BJ (cell line): ENCODE measurements at regions not wholly inside any gene's neighbourhood (a gene's known extent, or its start where the extent isn't known, plus 50 kb on each side); places are given as distances from the start of the nearest gene placed in this dataset.

Experiments
- CTCF ChIA-PET: fragments of 350-600 bp; formaldehyde crosslinking; extraction: SDS; loops from one replicate; lab custom pipeline; 2021; ENCODE audit warnings: antibody characterized with exemption, inconsistent platforms; lab: Yijun Ruan, JAX
- POLR2A ChIA-PET: fragments of 300-600 bp; sonication (Branson Sonifier 250); formaldehyde crosslinking; extraction: SDS; loops from one replicate; lab custom pipeline; 2021; ENCODE audit warnings: antibody characterized with exemption; lab: Charles Lee
- DNase-seq: peaks from one replicate; pipeline ENCODE4 v3.0.0-alpha.2; 2011; ENCODE audit warnings: low read depth
- H3K27me3 ChIP-seq: 2 replicates; pipeline ENCODE4 v1.6.0; 2011; ENCODE audit warnings: low read length; ENCODE audit not compliant: control insufficient read depth, insufficient read depth
- H3K36me3 ChIP-seq: 2 replicates; pipeline ENCODE4 v1.5.1; 2011; ENCODE audit warnings: low read length; ENCODE audit not compliant: control insufficient read depth, insufficient read depth
- H3K4me3 ChIP-seq: 2 replicates; pipeline ENCODE4 v1.5.1; 2011; ENCODE audit warnings: low read depth, mild to moderate bottlenecking, control low read depth, low read length
- TF ChIP-seq, protein P1 (sequence below): IDR thresholded peaks from 2 replicates; pipeline ENCODE4 v1.5.1; 2011; ENCODE audit warnings: low read depth, mild to moderate bottlenecking, control low read depth, inconsistent platforms, low read length, moderate library complexity; ENCODE audit not compliant: insufficient read depth

DNA sequence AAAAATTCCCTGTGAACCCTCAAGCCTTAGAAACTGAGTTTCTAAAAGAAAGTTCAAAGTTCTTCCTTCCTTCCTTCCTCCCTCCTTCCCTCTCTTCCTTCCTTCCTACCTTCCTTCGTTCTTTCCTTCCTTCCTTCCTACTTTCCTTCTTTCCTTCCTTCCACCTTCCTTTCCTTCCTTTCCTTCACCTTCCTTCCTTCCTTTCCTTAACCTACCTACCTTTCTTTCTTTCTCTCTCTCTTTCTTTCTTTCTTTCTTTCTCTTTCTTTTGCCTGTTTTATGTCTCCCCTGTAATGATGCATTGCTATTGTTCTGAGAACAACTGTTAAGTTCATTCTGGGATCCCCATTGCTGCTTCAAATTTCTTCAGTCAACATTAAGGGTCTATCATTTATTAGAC lies 551.1 kb downstream of the TFEC start:
- DNase-seq, result no peak
- POLR2A ChIA-PET, result no interaction called here
- Histone ChIP-seq H3K36me3 (no peaks in the 10 kb centered on the region), H3K4me3 (no peak overlapping the region), H3K27me3 (no peaks in the 10 kb centered on the region)
- CTCF ChIA-PET, result interaction anchor here (0.9 kb wide), 1 partner anchor 15 kb away, joined by 3 read pairs; no protein-coding TSS in a partner anchor
- TF ChIP-seq, protein P1, sequence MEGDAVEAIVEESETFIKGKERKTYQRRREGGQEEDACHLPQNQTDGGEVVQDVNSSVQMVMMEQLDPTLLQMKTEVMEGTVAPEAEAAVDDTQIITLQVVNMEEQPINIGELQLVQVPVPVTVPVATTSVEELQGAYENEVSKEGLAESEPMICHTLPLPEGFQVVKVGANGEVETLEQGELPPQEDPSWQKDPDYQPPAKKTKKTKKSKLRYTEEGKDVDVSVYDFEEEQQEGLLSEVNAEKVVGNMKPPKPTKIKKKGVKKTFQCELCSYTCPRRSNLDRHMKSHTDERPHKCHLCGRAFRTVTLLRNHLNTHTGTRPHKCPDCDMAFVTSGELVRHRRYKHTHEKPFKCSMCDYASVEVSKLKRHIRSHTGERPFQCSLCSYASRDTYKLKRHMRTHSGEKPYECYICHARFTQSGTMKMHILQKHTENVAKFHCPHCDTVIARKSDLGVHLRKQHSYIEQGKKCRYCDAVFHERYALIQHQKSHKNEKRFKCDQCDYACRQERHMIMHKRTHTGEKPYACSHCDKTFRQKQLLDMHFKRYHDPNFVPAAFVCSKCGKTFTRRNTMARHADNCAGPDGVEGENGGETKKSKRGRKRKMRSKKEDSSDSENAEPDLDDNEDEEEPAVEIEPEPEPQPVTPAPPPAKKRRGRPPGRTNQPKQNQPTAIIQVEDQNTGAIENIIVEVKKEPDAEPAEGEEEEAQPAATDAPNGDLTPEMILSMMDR, result no peak

DNA sequence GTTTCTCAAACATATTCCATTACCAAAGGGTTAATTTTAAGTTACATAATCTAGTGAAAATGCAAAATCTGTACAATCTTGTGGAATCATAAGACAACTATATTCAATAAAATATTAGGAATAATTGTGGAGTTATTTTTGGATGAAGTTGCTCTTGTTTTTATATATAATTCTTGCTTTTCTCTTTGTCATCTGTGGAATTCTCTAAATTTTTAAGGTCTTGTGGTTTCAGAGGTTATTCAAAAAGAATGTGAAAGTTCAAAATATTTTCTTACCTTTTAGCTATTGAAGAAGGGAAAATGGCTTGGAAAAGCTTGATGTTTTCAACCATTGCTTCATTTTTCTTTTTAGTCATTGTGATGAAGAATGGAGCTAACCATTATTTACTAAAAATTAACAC lies 552.1 kb downstream of the TFEC start:
- no peak overlapping the region for H3K4me3 ChIP-seq
- CTCF ChIA-PET, result interaction anchor here (0.7 to 0.9 kb wide), 2 partner anchors 16 to 1394 kb away, joined by 3 read pairs; no protein-coding TSS in a partner anchor

DNA sequence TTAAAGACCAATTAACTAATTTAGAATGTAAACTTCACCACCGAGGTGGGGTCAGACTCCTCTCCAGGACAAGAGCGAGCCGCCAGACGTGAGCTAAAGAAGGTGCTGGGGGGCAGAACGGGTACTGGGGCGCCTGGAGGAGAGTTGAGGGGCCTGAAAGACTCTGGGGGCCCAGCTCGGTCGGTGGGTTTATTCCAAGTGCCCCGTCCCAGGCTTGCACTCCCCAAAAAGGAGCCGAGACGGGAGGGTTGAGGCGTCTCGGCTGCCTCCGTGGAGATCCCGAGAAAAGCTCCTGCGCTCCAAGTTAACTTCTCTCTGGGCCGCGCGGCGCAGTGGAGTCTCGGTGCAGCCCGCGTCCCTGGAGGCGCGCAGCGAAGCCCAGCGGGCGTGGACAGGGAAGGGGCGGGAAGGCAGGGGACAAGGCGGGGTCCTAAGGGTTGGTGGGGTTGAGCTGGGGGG lies 553.3 kb downstream of the TFEC start:
- Histone ChIP-seq H3K36me3 (no peaks in the 10 kb centered on the region), H3K27me3 (no peaks in the 10 kb centered on the region), H3K4me3 (peak overlapping the region; percentile 40)
- POLR2A ChIA-PET, result no interaction called here
- CTCF ChIA-PET, result interaction anchor here (0.6 to 1.0 kb wide), 3 partner anchors 16 to 368 kb away, joined by 3 to 4 read pairs (median 4); no protein-coding TSS in a partner anchor
- TF ChIP-seq, protein P1, result no peak
- DNase-seq, result no peak

More for the DNA sequence above, 552.1 kb downstream of the TFEC start:
- POLR2A ChIA-PET, result interaction anchor here (0.6 kb wide), 2 partner anchors 54 to 543 kb away, joined by 4 to 7 read pairs; no protein-coding TSS in a partner anchor
- H3K36me3 ChIP-seq, result no peaks in the 10 kb centered on the region
- TF ChIP-seq, protein P1, result no peak
- no peaks in the 10 kb centered on the region for H3K27me3 ChIP-seq
- peak; percentile 9 for DNase-seq

DNA sequence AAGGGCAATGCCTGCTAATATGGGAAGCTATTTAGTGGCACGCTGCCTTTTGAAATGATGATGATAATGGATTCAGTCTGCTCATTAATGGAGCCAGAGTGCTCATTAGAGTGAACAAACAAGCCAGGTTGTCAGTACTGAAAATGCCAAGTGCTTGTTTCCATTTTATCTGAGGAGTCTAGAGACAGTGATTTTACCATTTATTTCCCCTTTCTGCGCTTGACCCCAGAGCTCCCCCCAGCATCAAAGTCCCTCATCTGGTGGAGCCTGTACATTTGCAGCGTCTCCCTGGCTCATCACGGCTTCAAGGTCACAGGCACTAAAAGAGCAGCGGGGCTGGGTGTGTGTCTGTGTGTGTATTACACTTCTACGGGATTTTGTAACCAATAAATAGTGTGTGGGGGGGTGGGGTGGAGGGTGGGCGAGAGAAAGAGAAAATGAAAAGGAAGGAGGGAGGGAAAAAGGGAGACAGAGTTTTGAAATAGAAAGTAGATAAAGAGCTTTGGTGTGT lies 553.8 kb downstream of the TFEC start:
- CTCF ChIA-PET, result interaction anchor here (0.6 to 1.0 kb wide), 4 partner anchors 16 to 1031 kb away, joined by 3 to 4 read pairs (median 4); no protein-coding TSS in a partner anchor
- no peak for DNase-seq
- POLR2A ChIA-PET, result no interaction called here
- TF ChIP-seq, protein P1, result no peak
- H3K27me3 ChIP-seq, result no peaks in the 10 kb centered on the region
- no peaks in the 10 kb centered on the region for H3K36me3 ChIP-seq
- peak overlapping the region; percentile 40 for H3K4me3 ChIP-seq

DNA sequence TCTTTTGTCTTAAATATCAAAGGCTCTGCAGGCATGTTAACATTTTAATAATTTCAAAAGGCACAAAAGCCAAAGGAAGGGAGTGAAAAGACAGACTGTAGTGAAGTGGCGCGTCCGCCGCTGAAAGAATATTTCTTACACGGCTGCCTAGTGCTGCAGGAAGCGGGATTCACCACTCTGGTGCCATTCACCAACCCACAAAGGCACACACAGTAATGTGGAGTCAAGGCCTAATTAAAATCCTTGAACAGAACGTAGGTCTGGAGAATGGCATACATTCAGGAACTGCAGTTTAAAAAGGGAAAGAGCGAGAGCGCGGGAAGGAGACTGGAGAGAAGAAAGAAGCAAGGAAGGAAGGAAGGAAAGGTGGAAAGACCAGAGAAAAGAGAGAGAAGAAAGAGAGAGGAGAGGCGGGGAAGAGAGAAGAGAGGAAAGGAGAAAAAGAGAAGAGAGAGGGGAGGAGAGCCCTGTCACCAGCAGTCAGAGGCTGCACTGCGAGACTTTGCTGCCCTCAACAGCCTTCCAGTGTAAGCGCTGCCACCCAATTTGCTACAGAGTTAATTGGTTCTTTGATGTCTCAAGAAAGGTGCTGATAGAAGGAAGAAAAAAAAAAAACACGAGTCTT lies 554.0 kb downstream of the MDFIC start:
- Histone ChIP-seq H3K4me3 (no peak overlapping the region), H3K27me3 (no peaks in the 10 kb centered on the region), H3K36me3 (no peaks in the 10 kb centered on the region)
- no peak for DNase-seq
- ChIA-PET CTCF (no interaction called here), POLR2A (no interaction called here)
- TF ChIP-seq, protein P1, result 0 out of 2 replicates have a peak, but pooled peaks have one; percentile 2
